ENCODE measurements at regions not wholly inside any gene's neighbourhood (a gene's known extent, or its start where the extent isn't known, plus 50 kb on each side); places are given as distances from the start of the nearest gene placed in this dataset.

- no peak overlapping the region for H3K4me3 ChIP-seq (ENCODE audit: insufficient read length, low read depth)
- H3K4me1 ChIP-seq (ENCODE audit: insufficient read depth, insufficient read length), result no peaks in the 10 kb centered on the region
- H3K36me3 ChIP-seq (ENCODE audit: insufficient read depth, insufficient read length, low read length), result no peaks in the 10 kb centered on the region
- H3K27me3 ChIP-seq (ENCODE audit: insufficient read depth, insufficient read length), result no peaks in the 10 kb centered on the region
- TF ChIP-seq YY1 (IDR thresholded peaks at IDR 0.05; ENCODE audit: insufficient read depth, insufficient read length), result no peak
- no peak for TF ChIP-seq SUZ12 (IDR thresholded peaks at IDR 0.05; ENCODE audit: extremely low read depth, insufficient read depth, insufficient read length)
- no peak for TF ChIP-seq ZNF274 (IDR thresholded peaks at IDR 0.05; ENCODE audit: low read depth, low read length)
- no peak for DNase-seq (ENCODE audit: low read depth, low spot score)
- no peaks in the 10 kb centered on the region for H3K9me3 ChIP-seq (ENCODE audit: insufficient read depth, low read length)
- no peak overlapping the region for H3K9ac ChIP-seq (ENCODE audit: insufficient read length, low read depth)
Observed at GRCh38 chr13:63972328-63972727, 2556.7 kb upstream of the PCDH20 start.

DNA sequence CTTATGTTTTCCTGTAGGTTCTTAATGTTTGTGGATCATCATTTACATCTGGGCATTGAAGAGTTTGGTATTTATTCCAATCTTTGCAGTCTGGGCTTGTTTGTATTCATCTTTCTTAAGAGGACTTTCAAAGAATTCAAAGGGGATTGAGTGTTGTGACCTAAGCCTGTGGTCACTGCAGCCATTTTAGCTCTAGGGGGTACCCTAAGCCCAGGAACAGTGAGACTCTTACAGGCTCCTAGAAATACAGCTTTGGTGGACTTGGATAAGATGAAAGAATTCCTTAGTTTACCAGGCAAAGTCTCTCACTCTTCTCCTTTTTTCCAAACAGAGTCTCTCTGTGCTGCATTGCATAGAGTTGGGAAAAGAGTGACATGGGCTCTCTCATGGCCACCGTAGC is 2539.0 kb upstream of the PCDH20 start:
- H3K36me3 ChIP-seq (ENCODE audit: insufficient read depth, insufficient read length, low read length), result no peaks in the 10 kb centered on the region
- H3K9me3 ChIP-seq (ENCODE audit: insufficient read depth, low read length), result no peaks in the 10 kb centered on the region
- no peaks in the 10 kb centered on the region for H3K4me1 ChIP-seq (ENCODE audit: insufficient read depth, insufficient read length)
- no peak overlapping the region for H3K9ac ChIP-seq (ENCODE audit: insufficient read length, low read depth)
- no peaks in the 10 kb centered on the region for H3K27me3 ChIP-seq (ENCODE audit: insufficient read depth, insufficient read length)
- TF ChIP-seq SUZ12 (IDR thresholded peaks at IDR 0.05; ENCODE audit: extremely low read depth, insufficient read depth, insufficient read length) (no peak), YY1 (IDR thresholded peaks at IDR 0.05; ENCODE audit: insufficient read depth, insufficient read length) (no peak), ZNF274 (IDR thresholded peaks at IDR 0.05; ENCODE audit: low read depth, low read length) (no peak)
- DNase-seq (ENCODE audit: low read depth, low spot score), result no peak
- no peak overlapping the region for H3K4me3 ChIP-seq (ENCODE audit: insufficient read length, low read depth)

GRCh38 chr13:63948045-63948444 is 2532.4 kb upstream of the PCDH20 start:
- no peak for DNase-seq (ENCODE audit: low read depth, low spot score)
- no peaks in the 10 kb centered on the region for H3K36me3 ChIP-seq (ENCODE audit: insufficient read depth, insufficient read length, low read length)
- no peaks in the 10 kb centered on the region for H3K27me3 ChIP-seq (ENCODE audit: insufficient read depth, insufficient read length)
- no peak overlapping the region for H3K4me3 ChIP-seq (ENCODE audit: insufficient read length, low read depth)
- no peaks in the 10 kb centered on the region for H3K9me3 ChIP-seq (ENCODE audit: insufficient read depth, low read length)
- TF ChIP-seq SUZ12 (IDR thresholded peaks at IDR 0.05; ENCODE audit: extremely low read depth, insufficient read depth, insufficient read length), result no peak
- no peak for TF ChIP-seq YY1 (IDR thresholded peaks at IDR 0.05; ENCODE audit: insufficient read depth, insufficient read length)
- TF ChIP-seq ZNF274 (IDR thresholded peaks at IDR 0.05; ENCODE audit: low read depth, low read length), result no peak
- no peaks in the 10 kb centered on the region for H3K4me1 ChIP-seq (ENCODE audit: insufficient read depth, insufficient read length)
- no peak overlapping the region for H3K9ac ChIP-seq (ENCODE audit: insufficient read length, low read depth)

DNA sequence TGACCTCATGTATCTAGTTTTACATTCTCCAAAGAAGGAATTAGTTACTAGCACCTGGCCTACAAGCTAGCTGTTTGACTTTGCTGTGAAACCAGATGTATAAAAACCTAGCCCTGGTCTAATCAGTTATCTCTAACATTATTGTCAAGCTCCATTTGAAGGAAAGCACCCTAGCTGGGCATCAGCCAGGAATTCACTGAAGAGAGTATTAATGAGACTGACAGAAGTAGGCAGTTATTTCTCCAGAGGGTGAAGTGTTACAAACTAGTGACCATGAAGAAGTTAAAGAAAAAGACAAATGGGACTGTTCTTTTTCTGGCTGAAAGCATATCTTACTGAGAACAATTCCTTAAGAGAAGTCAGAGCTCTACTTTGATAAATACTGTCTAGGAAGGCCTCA is 2529.3 kb upstream of the PCDH20 start:
- no peaks in the 10 kb centered on the region for H3K4me1 ChIP-seq (ENCODE audit: insufficient read depth, insufficient read length)
- no peak for DNase-seq (ENCODE audit: low read depth, low spot score)
- no peaks in the 10 kb centered on the region for H3K27me3 ChIP-seq (ENCODE audit: insufficient read depth, insufficient read length)
- TF ChIP-seq SUZ12 (IDR thresholded peaks at IDR 0.05; ENCODE audit: extremely low read depth, insufficient read depth, insufficient read length) (no peak), YY1 (IDR thresholded peaks at IDR 0.05; ENCODE audit: insufficient read depth, insufficient read length) (no peak), ZNF274 (IDR thresholded peaks at IDR 0.05; ENCODE audit: low read depth, low read length) (no peak)
- H3K4me3 ChIP-seq (ENCODE audit: insufficient read length, low read depth), result no peak overlapping the region
- H3K36me3 ChIP-seq (ENCODE audit: insufficient read depth, insufficient read length, low read length), result no peaks in the 10 kb centered on the region
- H3K9me3 ChIP-seq (ENCODE audit: insufficient read depth, low read length), result no peaks in the 10 kb centered on the region
- H3K9ac ChIP-seq (ENCODE audit: insufficient read length, low read depth), result no peak overlapping the region

DNA sequence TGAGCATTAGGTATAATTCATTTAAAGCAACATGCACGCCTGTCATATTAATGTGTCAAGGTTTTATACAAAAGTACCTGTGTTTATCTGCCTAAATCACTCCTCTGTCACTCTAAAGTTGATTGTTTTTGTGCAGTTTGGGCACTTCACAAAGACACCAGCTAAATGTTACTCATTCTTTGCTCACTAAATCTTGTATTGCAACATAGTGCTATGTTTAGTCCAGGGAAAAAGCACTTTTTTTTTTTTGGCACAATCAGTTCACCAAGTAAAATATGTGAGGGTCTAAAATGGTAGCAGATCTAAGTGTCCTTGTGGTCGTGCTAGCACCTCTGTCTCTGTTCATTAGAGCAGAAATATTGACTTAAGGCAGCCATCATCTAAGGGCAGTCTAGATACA is 2526.7 kb upstream of the PCDH20 start:
- no peak for DNase-seq (ENCODE audit: low read depth, low spot score)
- H3K4me1 ChIP-seq (ENCODE audit: insufficient read depth, insufficient read length), result no peaks in the 10 kb centered on the region
- no peaks in the 10 kb centered on the region for H3K27me3 ChIP-seq (ENCODE audit: insufficient read depth, insufficient read length)
- no peak overlapping the region for H3K9ac ChIP-seq (ENCODE audit: insufficient read length, low read depth)
- TF ChIP-seq ZNF274 (IDR thresholded peaks at IDR 0.05; ENCODE audit: low read depth, low read length) (no peak), YY1 (IDR thresholded peaks at IDR 0.05; ENCODE audit: insufficient read depth, insufficient read length) (no peak)
- no peak overlapping the region for H3K4me3 ChIP-seq (ENCODE audit: insufficient read length, low read depth)
- no peaks in the 10 kb centered on the region for H3K36me3 ChIP-seq (ENCODE audit: insufficient read depth, insufficient read length, low read length)
- no peaks in the 10 kb centered on the region for H3K9me3 ChIP-seq (ENCODE audit: insufficient read depth, low read length)

DNA sequence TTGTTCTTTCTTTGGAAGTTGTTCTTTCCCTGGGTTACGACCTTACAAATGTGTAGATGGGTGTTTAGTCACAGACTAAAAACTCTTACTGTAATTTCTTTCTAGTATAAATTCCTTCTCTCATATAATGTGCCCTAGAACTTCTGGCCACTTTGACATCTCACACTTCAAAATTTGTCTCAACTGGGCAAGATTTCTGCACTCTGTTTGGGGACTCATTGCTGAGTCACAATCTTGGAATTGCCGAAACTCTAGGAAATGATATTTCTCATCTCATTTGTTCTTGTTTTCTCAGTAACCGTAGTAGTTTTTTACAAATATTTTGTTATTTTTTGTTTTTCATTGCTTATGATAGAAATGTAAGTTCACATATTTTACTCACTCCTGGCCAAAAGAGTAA is 2523.2 kb upstream of the PCDH20 start:
- H3K4me3 ChIP-seq (ENCODE audit: insufficient read length, low read depth), result no peak overlapping the region
- no peaks in the 10 kb centered on the region for H3K27me3 ChIP-seq (ENCODE audit: insufficient read depth, insufficient read length)
- no peak for TF ChIP-seq ZNF274 (IDR thresholded peaks at IDR 0.05; ENCODE audit: low read depth, low read length)
- no peak for TF ChIP-seq YY1 (IDR thresholded peaks at IDR 0.05; ENCODE audit: insufficient read depth, insufficient read length)
- no peak for TF ChIP-seq SUZ12 (IDR thresholded peaks at IDR 0.05; ENCODE audit: extremely low read depth, insufficient read depth, insufficient read length)
- no peaks in the 10 kb centered on the region for H3K9me3 ChIP-seq (ENCODE audit: insufficient read depth, low read length)
- H3K9ac ChIP-seq (ENCODE audit: insufficient read length, low read depth), result no peak overlapping the region
- no peaks in the 10 kb centered on the region for H3K4me1 ChIP-seq (ENCODE audit: insufficient read depth, insufficient read length)
- no peaks in the 10 kb centered on the region for H3K36me3 ChIP-seq (ENCODE audit: insufficient read depth, insufficient read length, low read length)
- DNase-seq (ENCODE audit: low read depth, low spot score), result no peak

- H3K4me1 ChIP-seq (ENCODE audit: insufficient read depth, insufficient read length), result no peaks in the 10 kb centered on the region
- H3K9me3 ChIP-seq (ENCODE audit: insufficient read depth, low read length), result no peaks in the 10 kb centered on the region
- DNase-seq (ENCODE audit: low read depth, low spot score), result no peak
- H3K9ac ChIP-seq (ENCODE audit: insufficient read length, low read depth), result no peak overlapping the region
- no peak overlapping the region for H3K4me3 ChIP-seq (ENCODE audit: insufficient read length, low read depth)
- H3K27me3 ChIP-seq (ENCODE audit: insufficient read depth, insufficient read length), result no peaks in the 10 kb centered on the region
- TF ChIP-seq YY1 (IDR thresholded peaks at IDR 0.05; ENCODE audit: insufficient read depth, insufficient read length) (no peak), SUZ12 (IDR thresholded peaks at IDR 0.05; ENCODE audit: extremely low read depth, insufficient read depth, insufficient read length) (no peak), ZNF274 (IDR thresholded peaks at IDR 0.05; ENCODE audit: low read depth, low read length) (no peak)
- H3K36me3 ChIP-seq (ENCODE audit: insufficient read depth, insufficient read length, low read length), result no peaks in the 10 kb centered on the region
Observed at GRCh38 chr13:63910511-63910910, 2494.9 kb upstream of the PCDH20 start.
